ENCODE measurements at regions not wholly inside any gene's neighbourhood (a gene's known extent, or its start where the extent isn't known, plus 50 kb on each side); places are given as distances from the start of the nearest gene placed in this dataset.

GRCh38 chr3:34346656-34347055 is 548.2 kb downstream of the PDCD6IP start:
- Histone ChIP-seq H3K4me1 (ENCODE audit: control insufficient read depth in 3 of 3, insufficient read depth in 2 of 3, low read depth in 1 of 3, low read length in 2 of 3) (peaks cover 0 to 9% (median 0%) of the 10 kb centered on the region in 3 donors), H3K9me3 (ENCODE audit: control insufficient read depth in 2 of 2, insufficient read depth in 1 of 2, low read depth in 1 of 2, low read length in 1 of 2) (no peaks in the 10 kb centered on the region), H3K27me3 (ENCODE audit: control insufficient read depth in 3 of 3, insufficient read depth in 3 of 3, low read length in 3 of 3) (no peaks in the 10 kb centered on the region), H3K27ac (ENCODE audit: low read depth in 1 of 3, low read length in 2 of 3) (no peak overlapping the region), H3K4me3 (ENCODE audit: low read depth in 1 of 3, low read length in 3 of 3) (no peak overlapping the region), H3K36me3 (ENCODE audit: control insufficient read depth in 3 of 3, insufficient read depth in 2 of 3, low read depth in 1 of 3, low read length in 3 of 3) (no peaks in the 10 kb centered on the region)
- 84 to 97% (median 91%) methylated on average over 4 of the region's 4 CpGs for WGBS, 3 donors
- DNase-seq = no peak
- no peak for FAIRE-seq

GRCh38 chr3:34351882-34352777 is 553.7 kb downstream of the PDCD6IP start:
- DNase-seq (peak in 1 of 2 donors; percentile 85), FAIRE-seq (no peak)
- Histone ChIP-seq H3K27ac (ENCODE audit: low read depth in 1 of 3, low read length in 2 of 3) (peak overlapping the region in 1 of 3 donors; percentile 43), H3K36me3 (ENCODE audit: control insufficient read depth in 3 of 3, insufficient read depth in 2 of 3, low read depth in 1 of 3, low read length in 3 of 3) (no peaks in the 10 kb centered on the region), H3K4me3 (ENCODE audit: low read depth in 1 of 3, low read length in 3 of 3) (no peak overlapping the region), H3K9me3 (ENCODE audit: control insufficient read depth in 2 of 2, insufficient read depth in 1 of 2, low read depth in 1 of 2, low read length in 1 of 2) (no peaks in the 10 kb centered on the region), H3K4me1 (ENCODE audit: control insufficient read depth in 3 of 3, insufficient read depth in 2 of 3, low read depth in 1 of 3, low read length in 2 of 3) (peaks cover 0 to 33% (median 3%) of the 10 kb centered on the region in 3 donors), H3K27me3 (ENCODE audit: control insufficient read depth in 3 of 3, insufficient read depth in 3 of 3, low read length in 3 of 3) (no peaks in the 10 kb centered on the region)
- 23 to 34% (median 24%) methylated on average over 5 of the region's 5 CpGs for WGBS, 3 donors

GRCh38 chr3:34352778-34353331 is 554.4 kb downstream of the PDCD6IP start:
- WGBS, 3 donors = 68 to 85% (median 76%) methylated on average over 2 of the region's 2 CpGs
- no peaks in the 10 kb centered on the region for H3K36me3 ChIP-seq (ENCODE audit: control insufficient read depth in 3 of 3, insufficient read depth in 2 of 3, low read depth in 1 of 3, low read length in 3 of 3)
- no peak for FAIRE-seq
- H3K4me3 ChIP-seq (ENCODE audit: low read depth in 1 of 3, low read length in 3 of 3) = no peak overlapping the region
- H3K9me3 ChIP-seq (ENCODE audit: control insufficient read depth in 2 of 2, insufficient read depth in 1 of 2, low read depth in 1 of 2, low read length in 1 of 2) = no peaks in the 10 kb centered on the region
- H3K27ac ChIP-seq (ENCODE audit: low read depth in 1 of 3, low read length in 2 of 3) = peak overlapping the region in 1 of 3 donors; percentile 65
- peak in 1 of 2 donors; percentile 77 for DNase-seq
- H3K27me3 ChIP-seq (ENCODE audit: control insufficient read depth in 3 of 3, insufficient read depth in 3 of 3, low read length in 3 of 3) = no peaks in the 10 kb centered on the region
- H3K4me1 ChIP-seq (ENCODE audit: control insufficient read depth in 3 of 3, insufficient read depth in 2 of 3, low read depth in 1 of 3, low read length in 2 of 3) = peaks cover 0 to 40% (median 3%) of the 10 kb centered on the region in 3 donors

- peaks cover 0 to 39% (median 3%) of the 10 kb centered on the region in 3 donors for H3K4me1 ChIP-seq (ENCODE audit: control insufficient read depth in 3 of 3, insufficient read depth in 2 of 3, low read depth in 1 of 3, low read length in 2 of 3)
- WGBS, 3 donors = 20 to 58% (median 46%) methylated on average over 4 of the region's 4 CpGs
- no peaks in the 10 kb centered on the region for H3K36me3 ChIP-seq (ENCODE audit: control insufficient read depth in 3 of 3, insufficient read depth in 2 of 3, low read depth in 1 of 3, low read length in 3 of 3)
- H3K9me3 ChIP-seq (ENCODE audit: control insufficient read depth in 2 of 2, insufficient read depth in 1 of 2, low read depth in 1 of 2, low read length in 1 of 2) = no peaks in the 10 kb centered on the region
- H3K27me3 ChIP-seq (ENCODE audit: control insufficient read depth in 3 of 3, insufficient read depth in 3 of 3, low read length in 3 of 3) = no peaks in the 10 kb centered on the region
- no peak overlapping the region for H3K27ac ChIP-seq (ENCODE audit: low read depth in 1 of 3, low read length in 2 of 3)
- FAIRE-seq (no peak), DNase-seq (peak; percentile 40)
- H3K4me3 ChIP-seq (ENCODE audit: low read depth in 1 of 3, low read length in 3 of 3) = no peak overlapping the region
Measured at GRCh38 chr3:34357461-34357860, 559.0 kb downstream of the PDCD6IP start.

- H3K27me3 ChIP-seq (ENCODE audit: control insufficient read depth in 3 of 3, insufficient read depth in 3 of 3, low read length in 3 of 3) = no peaks in the 10 kb centered on the region
- H3K36me3 ChIP-seq (ENCODE audit: control insufficient read depth in 3 of 3, insufficient read depth in 2 of 3, low read depth in 1 of 3, low read length in 3 of 3) = no peaks in the 10 kb centered on the region
- DNase-seq (peak in 1 of 2 donors; percentile 51), FAIRE-seq (no peak)
- peaks cover 0 to 3% of the 10 kb centered on the region in 2 donors for H3K9me3 ChIP-seq (ENCODE audit: control insufficient read depth in 2 of 2, insufficient read depth in 1 of 2, low read depth in 1 of 2, low read length in 1 of 2)
- peaks cover 0 to 33% (median 0%) of the 10 kb centered on the region in 3 donors for H3K4me1 ChIP-seq (ENCODE audit: control insufficient read depth in 3 of 3, insufficient read depth in 2 of 3, low read depth in 1 of 3, low read length in 2 of 3)
- WGBS, 3 donors = 76 to 82% (median 81%) methylated on average over 2 of the region's 2 CpGs
- no peak overlapping the region for H3K4me3 ChIP-seq (ENCODE audit: low read depth in 1 of 3, low read length in 3 of 3)
- H3K27ac ChIP-seq (ENCODE audit: low read depth in 1 of 3, low read length in 2 of 3) = peak overlapping the region in 1 of 3 donors; percentile 24
Measured at GRCh38 chr3:34359064-34359463, 560.6 kb downstream of the PDCD6IP start.

- no peak overlapping the region for H3K4me3 ChIP-seq (ENCODE audit: low read depth in 1 of 3, low read length in 3 of 3)
- no peak for DNase-seq
- no peak overlapping the region for H3K27ac ChIP-seq (ENCODE audit: low read depth in 1 of 3, low read length in 2 of 3)
- 87 to 93% (median 92%) methylated on average over 5 of the region's 5 CpGs for WGBS, 3 donors
- H3K9me3 ChIP-seq (ENCODE audit: control insufficient read depth in 2 of 2, insufficient read depth in 1 of 2, low read depth in 1 of 2, low read length in 1 of 2) = peaks cover 0 to 3% of the 10 kb centered on the region in 2 donors
- no peak for FAIRE-seq
- peaks cover 0 to 38% (median 0%) of the 10 kb centered on the region in 3 donors for H3K4me1 ChIP-seq (ENCODE audit: control insufficient read depth in 3 of 3, insufficient read depth in 2 of 3, low read depth in 1 of 3, low read length in 2 of 3)
- H3K36me3 ChIP-seq (ENCODE audit: control insufficient read depth in 3 of 3, insufficient read depth in 2 of 3, low read depth in 1 of 3, low read length in 3 of 3) = no peaks in the 10 kb centered on the region
- no peaks in the 10 kb centered on the region for H3K27me3 ChIP-seq (ENCODE audit: control insufficient read depth in 3 of 3, insufficient read depth in 3 of 3, low read length in 3 of 3)
Measured at GRCh38 chr3:34360713-34361112, 562.3 kb downstream of the PDCD6IP start.

GRCh38 chr3:34361921-34362320 is 563.5 kb downstream of the PDCD6IP start:
- DNase-seq (no peak), FAIRE-seq (no peak)
- Histone ChIP-seq H3K9me3 (ENCODE audit: control insufficient read depth in 2 of 2, insufficient read depth in 1 of 2, low read depth in 1 of 2, low read length in 1 of 2) (peaks cover 0 to 3% of the 10 kb centered on the region in 2 donors), H3K27me3 (ENCODE audit: control insufficient read depth in 3 of 3, insufficient read depth in 3 of 3, low read length in 3 of 3) (no peaks in the 10 kb centered on the region), H3K36me3 (ENCODE audit: control insufficient read depth in 3 of 3, insufficient read depth in 2 of 3, low read depth in 1 of 3, low read length in 3 of 3) (no peaks in the 10 kb centered on the region), H3K27ac (ENCODE audit: low read depth in 1 of 3, low read length in 2 of 3) (no peak overlapping the region), H3K4me1 (ENCODE audit: control insufficient read depth in 3 of 3, insufficient read depth in 2 of 3, low read depth in 1 of 3, low read length in 2 of 3) (peaks cover 0 to 33% (median 0%) of the 10 kb centered on the region in 3 donors), H3K4me3 (ENCODE audit: low read depth in 1 of 3, low read length in 3 of 3) (no peak overlapping the region)
- 50 to 62% (median 57%) methylated on average over 5 of the region's 5 CpGs for WGBS, 3 donors

GRCh38 chr3:34362910-34363309 is 564.5 kb downstream of the PDCD6IP start:
- Histone ChIP-seq H3K36me3 (ENCODE audit: control insufficient read depth in 3 of 3, insufficient read depth in 2 of 3, low read depth in 1 of 3, low read length in 3 of 3) (no peaks in the 10 kb centered on the region), H3K9me3 (ENCODE audit: control insufficient read depth in 2 of 2, insufficient read depth in 1 of 2, low read depth in 1 of 2, low read length in 1 of 2) (peaks cover 0 to 3% of the 10 kb centered on the region in 2 donors), H3K4me3 (ENCODE audit: low read depth in 1 of 3, low read length in 3 of 3) (no peak overlapping the region), H3K4me1 (ENCODE audit: control insufficient read depth in 3 of 3, insufficient read depth in 2 of 3, low read depth in 1 of 3, low read length in 2 of 3) (peaks cover 0 to 23% (median 0%) of the 10 kb centered on the region in 3 donors), H3K27me3 (ENCODE audit: control insufficient read depth in 3 of 3, insufficient read depth in 3 of 3, low read length in 3 of 3) (no peaks in the 10 kb centered on the region), H3K27ac (ENCODE audit: low read depth in 1 of 3, low read length in 2 of 3) (peak overlapping the region in 1 of 3 donors; percentile 37)
- FAIRE-seq (no peak), DNase-seq (no peak)
- WGBS, 3 donors = 73 to 87% (median 81%) methylated on average over 5 of the region's 5 CpGs

Measured in small intestine (tissue), 7 donors.